ENCODE measurements at regions not wholly inside any gene's neighbourhood (a gene's known extent, or its start where the extent isn't known, plus 50 kb on each side); places are given as distances from the start of the nearest gene placed in this dataset.

DNA sequence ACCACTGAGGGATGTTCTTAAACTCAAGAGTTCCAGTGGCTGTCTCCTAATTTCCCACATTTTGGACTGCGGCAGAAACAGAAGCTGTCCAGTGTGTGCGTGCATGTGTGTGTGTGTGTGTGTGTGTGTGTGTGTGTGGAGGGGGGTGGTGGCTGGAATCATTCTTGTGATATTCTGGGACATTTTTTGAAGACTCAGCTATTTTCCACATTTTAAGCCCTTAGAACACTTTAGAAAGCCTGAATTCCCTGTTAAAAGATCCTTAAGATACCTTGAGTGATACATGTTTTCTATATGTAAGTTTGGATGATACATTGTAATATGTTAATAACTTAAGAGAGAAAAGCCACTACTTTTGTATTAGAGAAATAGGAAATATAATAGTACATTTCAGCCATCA lies 636.4 kb downstream of the PLPP3 start:
- TF ChIP-seq CREB1 (IDR thresholded peaks at IDR 0.05) (no peak), SRF (IDR thresholded peaks at IDR 0.05; ENCODE audit: low read depth, low read length) (no peak), SIX5 (IDR thresholded peaks at IDR 0.05; ENCODE audit: low read depth, low read length) (no peak), PHF8 (conservative IDR thresholded peaks at IDR 0.05; ENCODE audit: low read depth, low read length) (no peak), EGR1 (IDR thresholded peaks at IDR 0.05; ENCODE audit: borderline replicate concordance, low read depth, low read length) (no peak), TAF1 (IDR thresholded peaks at IDR 0.05; ENCODE audit: low read depth, low read length) (no peak), POLR2A (IDR thresholded peaks at IDR 0.05; ENCODE audit: control extremely low read depth in 1 of 2, low read depth in 2 of 2, low read length in 2 of 2) (no peak), EZH2 (IDR thresholded peaks at IDR 0.05; ENCODE audit: low read depth, low read length, severe bottlenecking) (no peak)
- TF ChIP-seq, protein P1, sequence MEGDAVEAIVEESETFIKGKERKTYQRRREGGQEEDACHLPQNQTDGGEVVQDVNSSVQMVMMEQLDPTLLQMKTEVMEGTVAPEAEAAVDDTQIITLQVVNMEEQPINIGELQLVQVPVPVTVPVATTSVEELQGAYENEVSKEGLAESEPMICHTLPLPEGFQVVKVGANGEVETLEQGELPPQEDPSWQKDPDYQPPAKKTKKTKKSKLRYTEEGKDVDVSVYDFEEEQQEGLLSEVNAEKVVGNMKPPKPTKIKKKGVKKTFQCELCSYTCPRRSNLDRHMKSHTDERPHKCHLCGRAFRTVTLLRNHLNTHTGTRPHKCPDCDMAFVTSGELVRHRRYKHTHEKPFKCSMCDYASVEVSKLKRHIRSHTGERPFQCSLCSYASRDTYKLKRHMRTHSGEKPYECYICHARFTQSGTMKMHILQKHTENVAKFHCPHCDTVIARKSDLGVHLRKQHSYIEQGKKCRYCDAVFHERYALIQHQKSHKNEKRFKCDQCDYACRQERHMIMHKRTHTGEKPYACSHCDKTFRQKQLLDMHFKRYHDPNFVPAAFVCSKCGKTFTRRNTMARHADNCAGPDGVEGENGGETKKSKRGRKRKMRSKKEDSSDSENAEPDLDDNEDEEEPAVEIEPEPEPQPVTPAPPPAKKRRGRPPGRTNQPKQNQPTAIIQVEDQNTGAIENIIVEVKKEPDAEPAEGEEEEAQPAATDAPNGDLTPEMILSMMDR (IDR thresholded peaks at IDR 0.05; ENCODE audit: control extremely low read depth in 1 of 3, insufficient read depth in 1 of 3, low read depth in 1 of 3, low read length in 3 of 3), result no peak
